Stomach (tissue), 4 donors: ENCODE measurements at regions not wholly inside any gene's neighbourhood (a gene's known extent, or its start where the extent isn't known, plus 50 kb on each side); places are given as distances from the start of the nearest gene placed in this dataset.
"Not testable (repeated sequence)": the region's sequence is repeated elsewhere in the genome, so short reads cannot be mapped to it uniquely, and the experiment has no call there.

Experiments
- POLR2AphosphoS5 ChIP-seq, 3 donors: sonication (generic); formaldehyde crosslinking; IDR thresholded peaks; one replicate each; pipeline ENCODE4 v1.6.1; 2016; ENCODE audit warnings: antibody characterized with exemption in 3 of 3
- TF ChIP-seq, protein P1 (sequence below), 7 experiments: fragments of 450-650 bp in 4 of 7; fragments of 200-600 bp in 3 of 7; sonication (generic) in 3 of 7; IDR thresholded peaks; one replicate each; pipeline ENCODE4 v1.5.1; 2016 to 2019; ENCODE audit warnings: antibody characterized with exemption in 7 of 7, control low read depth in 2 of 7, mild to moderate bottlenecking in 1 of 7

DNA sequence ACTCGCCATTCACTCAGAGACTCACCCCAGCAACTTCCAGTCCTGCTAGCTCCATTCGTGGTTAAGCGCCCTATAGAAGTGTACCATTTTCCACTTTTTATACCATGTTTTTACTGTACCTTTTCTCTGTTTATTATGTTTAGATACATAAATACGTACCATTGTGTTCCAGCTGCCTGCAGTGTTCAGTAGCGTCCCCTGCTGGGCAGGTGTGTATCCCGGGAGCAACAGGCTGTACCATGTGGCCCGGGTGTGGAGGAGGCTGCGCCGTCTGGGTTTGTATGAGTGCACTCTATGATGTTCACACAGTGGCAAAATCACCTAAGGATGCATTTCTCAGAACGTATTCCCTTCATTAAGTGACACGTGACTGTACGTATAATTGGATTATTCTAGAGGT lies 351.5 kb upstream of the FRG1 start:
- not testable (repeated sequence) for TF ChIP-seq POLR2AphosphoS5 (IDR thresholded peaks at IDR 0.05)
- TF ChIP-seq, protein P1, sequence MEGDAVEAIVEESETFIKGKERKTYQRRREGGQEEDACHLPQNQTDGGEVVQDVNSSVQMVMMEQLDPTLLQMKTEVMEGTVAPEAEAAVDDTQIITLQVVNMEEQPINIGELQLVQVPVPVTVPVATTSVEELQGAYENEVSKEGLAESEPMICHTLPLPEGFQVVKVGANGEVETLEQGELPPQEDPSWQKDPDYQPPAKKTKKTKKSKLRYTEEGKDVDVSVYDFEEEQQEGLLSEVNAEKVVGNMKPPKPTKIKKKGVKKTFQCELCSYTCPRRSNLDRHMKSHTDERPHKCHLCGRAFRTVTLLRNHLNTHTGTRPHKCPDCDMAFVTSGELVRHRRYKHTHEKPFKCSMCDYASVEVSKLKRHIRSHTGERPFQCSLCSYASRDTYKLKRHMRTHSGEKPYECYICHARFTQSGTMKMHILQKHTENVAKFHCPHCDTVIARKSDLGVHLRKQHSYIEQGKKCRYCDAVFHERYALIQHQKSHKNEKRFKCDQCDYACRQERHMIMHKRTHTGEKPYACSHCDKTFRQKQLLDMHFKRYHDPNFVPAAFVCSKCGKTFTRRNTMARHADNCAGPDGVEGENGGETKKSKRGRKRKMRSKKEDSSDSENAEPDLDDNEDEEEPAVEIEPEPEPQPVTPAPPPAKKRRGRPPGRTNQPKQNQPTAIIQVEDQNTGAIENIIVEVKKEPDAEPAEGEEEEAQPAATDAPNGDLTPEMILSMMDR (IDR thresholded peaks at IDR 0.05), result not testable (repeated sequence)
